Lung (tissue), 11 donors: ENCODE measurements at regions not wholly inside any gene's neighbourhood (a gene's known extent, or its start where the extent isn't known, plus 50 kb on each side); places are given as distances from the start of the nearest gene placed in this dataset.
"Not testable (repeated sequence)": the region's sequence is repeated elsewhere in the genome, so short reads cannot be mapped to it uniquely, and the experiment has no call there.

Experiments used
- ATAC-seq: fragments of 200-7000 bp; cut with Tn5 transposase; one replicate; pipeline ENCODE4 v1.9.1; 2020; ENCODE audit warnings: moderate number of reproducible peaks; ENCODE audit not compliant: insufficient read depth, low FRiP score
- DNase-seq, 3 donors: peaks; one replicate each; pipeline ENCODE4 v3.0.0-alpha.2; 2013 to 2017
- H3K27ac ChIP-seq, 2 donors: one replicate each; pipeline ENCODE4 v1.5.1; 2013; ENCODE audit warnings: mild to moderate bottlenecking in 2 of 2, moderate library complexity in 2 of 2, control low read depth in 1 of 2, inconsistent platforms in 1 of 2, low read depth in 1 of 2, low read length in 1 of 2
- H3K27me3 ChIP-seq, 3 donors: one replicate each; pipeline ENCODE4 v1.5.1; 2013; ENCODE audit warnings: low read length in 2 of 3; ENCODE audit not compliant: control insufficient read depth in 3 of 3, insufficient read depth in 3 of 3
- H3K36me3 ChIP-seq, 4 donors: one replicate each; pipeline ENCODE4 v1.5.1; 2013; ENCODE audit warnings: low read length in 4 of 4, mild to moderate bottlenecking in 1 of 4, moderate library complexity in 1 of 4; ENCODE audit not compliant: control insufficient read depth in 4 of 4, insufficient read depth in 4 of 4
- H3K4me1 ChIP-seq, 5 donors: one replicate each; pipeline ENCODE4 v1.5.1; 2013; ENCODE audit warnings: low read length in 5 of 5, mild to moderate bottlenecking in 2 of 5, moderate library complexity in 1 of 5; ENCODE audit not compliant: control insufficient read depth in 5 of 5, insufficient read depth in 5 of 5
- H3K4me3 ChIP-seq: one replicate; pipeline ENCODE4 v1.5.1; 2013; ENCODE audit warnings: mild to moderate bottlenecking, control low read depth, moderate library complexity
- H3K9ac ChIP-seq, 2 donors: one replicate each; pipeline ENCODE4 v1.5.1; 2013; ENCODE audit warnings: low read length in 2 of 2, control low read depth in 1 of 2; ENCODE audit not compliant: insufficient read depth in 1 of 2
- H3K9me3 ChIP-seq, 4 donors: one replicate each; pipeline ENCODE4 v1.5.1; 2013; ENCODE audit warnings: low read length in 3 of 4, mild to moderate bottlenecking in 1 of 4, moderate library complexity in 1 of 4; ENCODE audit not compliant: control insufficient read depth in 4 of 4, insufficient read depth in 3 of 4
- WGBS, 2 donors: extraction: QIAGEN DNeasy Blood & Tissue Kit; methylation state at CpG; one replicate each; pipeline ENCODE4 v1.1.7; 2013; 5-methylcytosine and 5-hydroxymethylcytosine counted together
- TF ChIP-seq, protein P1 (sequence below): IDR thresholded peaks from 2 replicates; pipeline ENCODE4 v1.5.1; 2012; ENCODE audit warnings: mild to moderate bottlenecking; ENCODE audit errors: control extremely low read depth, extremely low read depth
- donor health status: control.
- donor health status: control.
- donor health status: Bipolar disorder and iron deficiency.
- donor health status: healthy.
- donor health status: DM: yes; HTN: yes; CAD: no.

DNA sequence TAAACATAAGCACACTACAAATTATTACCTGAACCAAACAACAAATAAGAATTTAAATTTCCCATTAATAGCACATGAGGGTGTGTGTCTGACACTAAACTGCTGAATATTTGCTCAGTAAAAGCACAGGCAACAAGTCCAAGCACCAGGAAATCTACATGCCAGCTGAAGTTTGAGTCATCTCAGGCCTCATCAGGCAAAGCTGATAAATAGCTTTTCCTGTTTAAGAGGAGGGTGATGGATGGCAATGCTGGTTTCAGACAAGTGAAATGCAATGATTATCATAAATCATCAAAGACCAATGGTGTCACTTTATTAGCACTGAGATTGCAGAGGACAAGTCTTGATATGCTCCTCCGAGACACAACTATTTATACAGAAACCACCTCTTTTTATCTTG, 1668.0 kb upstream of the C9orf72 start:
- H3K9me3 ChIP-seq = no peaks in the 10 kb centered on the region
- H3K27ac ChIP-seq = no peak overlapping the region
- ATAC-seq (no peak), DNase-seq (no peak)
- no peaks in the 10 kb centered on the region for H3K4me1 ChIP-seq
- no peak overlapping the region for H3K9ac ChIP-seq
- TF ChIP-seq, protein P1, sequence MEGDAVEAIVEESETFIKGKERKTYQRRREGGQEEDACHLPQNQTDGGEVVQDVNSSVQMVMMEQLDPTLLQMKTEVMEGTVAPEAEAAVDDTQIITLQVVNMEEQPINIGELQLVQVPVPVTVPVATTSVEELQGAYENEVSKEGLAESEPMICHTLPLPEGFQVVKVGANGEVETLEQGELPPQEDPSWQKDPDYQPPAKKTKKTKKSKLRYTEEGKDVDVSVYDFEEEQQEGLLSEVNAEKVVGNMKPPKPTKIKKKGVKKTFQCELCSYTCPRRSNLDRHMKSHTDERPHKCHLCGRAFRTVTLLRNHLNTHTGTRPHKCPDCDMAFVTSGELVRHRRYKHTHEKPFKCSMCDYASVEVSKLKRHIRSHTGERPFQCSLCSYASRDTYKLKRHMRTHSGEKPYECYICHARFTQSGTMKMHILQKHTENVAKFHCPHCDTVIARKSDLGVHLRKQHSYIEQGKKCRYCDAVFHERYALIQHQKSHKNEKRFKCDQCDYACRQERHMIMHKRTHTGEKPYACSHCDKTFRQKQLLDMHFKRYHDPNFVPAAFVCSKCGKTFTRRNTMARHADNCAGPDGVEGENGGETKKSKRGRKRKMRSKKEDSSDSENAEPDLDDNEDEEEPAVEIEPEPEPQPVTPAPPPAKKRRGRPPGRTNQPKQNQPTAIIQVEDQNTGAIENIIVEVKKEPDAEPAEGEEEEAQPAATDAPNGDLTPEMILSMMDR = no peak
- no peaks in the 10 kb centered on the region for H3K27me3 ChIP-seq
- no peaks in the 10 kb centered on the region for H3K36me3 ChIP-seq
- no peak overlapping the region for H3K4me3 ChIP-seq
- WGBS, 2 donors = 78 to 79% methylated on average over 1 of the region's 1 CpG

DNA sequence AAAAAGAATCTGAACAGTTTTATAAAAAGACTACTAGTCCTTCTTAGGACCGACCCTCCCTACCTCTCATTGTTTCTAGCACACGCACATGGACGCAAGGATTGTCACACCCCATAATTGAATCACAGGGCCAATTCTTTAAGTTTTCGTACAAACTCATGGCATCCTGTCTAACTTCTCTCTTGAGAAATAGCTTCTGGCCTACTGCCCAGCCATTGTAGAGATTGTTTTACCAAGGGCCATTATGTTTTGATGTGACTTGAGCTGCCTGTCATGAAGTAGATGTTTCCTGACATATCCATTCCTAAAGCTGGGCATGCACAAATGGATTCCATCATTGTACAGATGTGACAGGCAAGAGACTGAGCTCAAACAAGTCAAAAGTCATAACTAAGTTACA, 1672.1 kb upstream of the C9orf72 start:
- Histone ChIP-seq H3K36me3 (no peaks in the 10 kb centered on the region), H3K27me3 (no peaks in the 10 kb centered on the region), H3K4me3 (no peak overlapping the region), H3K4me1 (no peaks in the 10 kb centered on the region), H3K9me3 (no peaks in the 10 kb centered on the region), H3K27ac (no peak overlapping the region), H3K9ac (no peak overlapping the region)
- TF ChIP-seq, protein P1 = no peak
- 52 to 73% methylated on average over 4 of the region's 4 CpGs for WGBS, 2 donors
- no peak for ATAC-seq
- DNase-seq = peak in 1 of 3 donors; percentile 6

DNA sequence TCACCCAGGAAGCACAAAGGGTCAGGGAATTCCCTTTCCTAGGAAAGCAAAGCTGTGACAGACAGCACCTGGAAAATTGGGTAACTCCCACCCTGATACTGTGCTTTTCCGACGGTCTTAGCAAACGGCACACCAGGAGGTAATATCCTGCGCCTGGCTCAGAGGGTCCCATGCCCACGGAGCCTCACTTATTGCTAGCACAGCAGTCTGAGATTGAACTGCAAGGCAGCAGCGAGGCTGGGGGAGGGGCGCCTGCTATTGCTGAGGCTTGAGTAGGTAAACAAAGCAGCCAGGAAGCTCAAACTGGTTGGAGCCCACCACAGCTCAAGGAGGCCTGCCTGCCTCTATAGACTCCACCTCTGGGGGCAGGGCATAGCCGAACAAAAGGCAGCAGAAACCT, 1697.1 kb upstream of the C9orf72 start:
- H3K9me3 ChIP-seq, H3K9ac ChIP-seq, H3K4me3 ChIP-seq, H3K27ac ChIP-seq, ATAC-seq, H3K36me3 ChIP-seq, H3K27me3 ChIP-seq, DNase-seq, H3K4me1 ChIP-seq: not testable (repeated sequence)
- 91 to 93% methylated on average over 8 of the region's 8 CpGs for WGBS, 2 donors

DNA sequence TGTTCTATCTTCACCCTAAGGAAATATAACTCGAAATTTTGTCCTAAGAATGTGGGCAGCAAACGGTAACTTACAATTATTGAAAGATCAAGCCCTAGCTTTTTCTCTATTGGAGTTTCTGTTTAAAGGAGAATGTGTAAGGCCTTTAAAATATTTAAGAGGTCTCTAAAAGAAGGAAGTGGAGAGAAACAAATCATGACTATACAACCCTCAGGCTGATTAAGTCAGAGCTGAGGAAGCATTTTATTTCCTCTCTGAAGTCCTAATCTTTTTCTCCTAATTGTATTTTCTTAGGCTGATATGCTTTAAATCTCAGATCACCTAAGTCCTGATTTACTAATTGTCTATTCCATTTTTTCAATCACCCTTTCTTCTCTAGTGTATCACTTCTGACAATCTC, 1708.8 kb upstream of the C9orf72 start:
- DNase-seq (no peak), ATAC-seq (no peak)
- no peaks in the 10 kb centered on the region for H3K9me3 ChIP-seq
- no peaks in the 10 kb centered on the region for H3K4me1 ChIP-seq
- WGBS, 2 donors = 62% methylated on average over 2 of the region's 2 CpGs
- TF ChIP-seq, protein P1 = no peak
- no peaks in the 10 kb centered on the region for H3K27me3 ChIP-seq
- H3K4me3 ChIP-seq = no peak overlapping the region
- H3K9ac ChIP-seq = no peak overlapping the region
- H3K36me3 ChIP-seq = no peaks in the 10 kb centered on the region
- H3K27ac ChIP-seq = no peak overlapping the region
